GM12878 (cell line): ENCODE measurements at regions not wholly inside any gene's neighbourhood (a gene's known extent, or its start where the extent isn't known, plus 50 kb on each side); places are given as distances from the start of the nearest gene placed in this dataset.

Experiments
- ATAC-seq: fragments of 200-7000 bp; cut with Tn5 transposase; 3 replicates; pipeline ENCODE4 v1.9.1; 2020; ENCODE audit warnings: mild to moderate bottlenecking, moderate library complexity
- BruUV-seq: library from RNA; stranded (reverse); fragments of 400-500 nt; replicated peaks from 2 replicates; lab custom pipeline; 2021; lab: Mats Ljungman, UMichigan
- CTCF ChIA-PET: fragments of 300-600 bp; sonication (Branson Sonifier 250); formaldehyde crosslinking; extraction: SDS; loops from one replicate; lab custom pipeline; 2021; ENCODE audit warnings: inconsistent platforms; lab: Yijun Ruan, JAX
- POLR2A ChIA-PET: fragments of 350-600 bp; formaldehyde crosslinking; extraction: SDS; loops from one replicate; lab custom pipeline; 2021; ENCODE audit warnings: inconsistent platforms; lab: Charles Lee
- RAD21 ChIA-PET: fragments of 300-600 bp; sonication (Branson Sonifier 250); formaldehyde crosslinking; loops from one replicate; lab custom pipeline; 2023; ENCODE audit warnings: antibody characterized with exemption; ENCODE audit not compliant: unreplicated experiment; lab: Charles Lee
- SMC1A ChIA-PET: fragments of 300-600 bp; sonication (Branson Sonifier 250); formaldehyde crosslinking; loops from one replicate; lab custom pipeline; 2023; ENCODE audit not compliant: unreplicated experiment, uncharacterized antibody; lab: Charles Lee
- DNase-seq: peaks from one replicate; pipeline ENCODE4 v3.0.0-alpha.2; 2011; ENCODE audit warnings: low read depth, low spot score
- FAIRE-seq: peaks from 3 replicates; lab custom pipeline; 2011; peaks lifted over from hg19 to GRCh38; lab: Jason Lieb, UNC
- H2AFZ ChIP-seq: 2 replicates; pipeline ENCODE4 v1.6.0; 2011; ENCODE audit warnings: low read depth, low read length, control low read depth; ENCODE audit not compliant: control insufficient read depth
- H3K27ac ChIP-seq: 2 replicates; pipeline ENCODE4 v1.5.1; 2011; ENCODE audit warnings: control low read depth; ENCODE audit not compliant: control insufficient read depth, insufficient read depth
- H3K27me3 ChIP-seq, 2 experiments: replicated peaks in 1 of 2; 2 replicates each; pipeline versions ENCODE4 v1.6.0 to v1.6.1; 2011; ENCODE audit warnings: low read length in 1 of 2; ENCODE audit not compliant: control insufficient read depth in 2 of 2, insufficient read depth in 2 of 2
- H3K36me3 ChIP-seq, 2 experiments: 2 replicates each; pipeline ENCODE4 v1.5.1; 2011; ENCODE audit warnings: low read length in 1 of 2; ENCODE audit not compliant: control insufficient read depth in 2 of 2, insufficient read depth in 2 of 2
- H3K4me1 ChIP-seq: 2 replicates; pipeline ENCODE4 v1.6.1; 2011; ENCODE audit warnings: mild to moderate bottlenecking, low read length, moderate library complexity, mixed read lengths; ENCODE audit not compliant: control insufficient read depth, insufficient read depth
- H3K4me2 ChIP-seq: 2 replicates; pipeline ENCODE4 v1.6.0; 2011; ENCODE audit warnings: control low read depth; ENCODE audit not compliant: control insufficient read depth, insufficient read depth
- H3K4me3 ChIP-seq: fragments of 200-600 bp; sonication (generic); 2 replicates; pipeline ENCODE4 v1.5.1; 2016
- H3K79me2 ChIP-seq: 2 replicates; pipeline ENCODE4 v1.6.0; 2011; ENCODE audit warnings: low read length; ENCODE audit not compliant: control insufficient read depth, insufficient read depth
- H3K9ac ChIP-seq: 2 replicates; pipeline ENCODE4 v1.8.0; 2011; ENCODE audit warnings: low read length, control low read depth, mixed read lengths; ENCODE audit not compliant: control insufficient read depth, insufficient read depth
- H3K9me3 ChIP-seq: replicated peaks from 3 replicates; pipeline ENCODE4 v1.5.1; 2011; ENCODE audit warnings: mild to moderate bottlenecking, low read length; ENCODE audit not compliant: control insufficient read depth, insufficient read depth
- H4K20me1 ChIP-seq: 2 replicates; pipeline ENCODE4 v1.6.0; 2011; ENCODE audit not compliant: control insufficient read depth, insufficient read depth
- BCLAF1 ChIP-seq: fragments of 450-650 bp; IDR thresholded peaks from 2 replicates; pipeline ENCODE4 v1.6.1; 2017; ENCODE audit warnings: antibody characterized with exemption, mild to moderate bottlenecking, moderate library complexity
- FOS ChIP-seq: IDR thresholded peaks from 3 replicates; pipeline ENCODE4 v1.6.1; 2011; ENCODE audit warnings: borderline replicate concordance; ENCODE audit not compliant: insufficient read length; ENCODE audit errors: extremely low read depth
- PBX3 ChIP-seq: IDR thresholded peaks from 2 replicates; pipeline ENCODE4 v1.6.1; 2011; ENCODE audit warnings: mild to moderate bottlenecking, low read depth, low read length, moderate library complexity; ENCODE audit not compliant: insufficient replicate concordance
- RCOR1 ChIP-seq: conservative IDR thresholded peaks from 2 replicates; pipeline ENCODE4 v1.6.1; 2012; ENCODE audit warnings: low read depth, low read length, improper control_type of control experiment
- USF1 ChIP-seq: IDR thresholded peaks from 2 replicates; pipeline ENCODE4 v1.6.1; 2011; ENCODE audit warnings: borderline replicate concordance, low read depth, mild to moderate bottlenecking, moderate library complexity, mixed read lengths, low read length; ENCODE audit not compliant: insufficient read depth; ENCODE audit errors: extremely low read length
- WGBS: methylation state at CpG from one replicate; pipeline ENCODE4 v1.1.6; 2016; ENCODE audit warnings: low lambda C conversion rate; ENCODE audit not compliant: insufficient replicate concordance, insufficient coverage; ENCODE audit errors: missing lambda C conversion rate; 5-methylcytosine and 5-hydroxymethylcytosine counted together
- in situ Hi-C: fragments of 300-500 bp; cut with MboI; formaldehyde crosslinking; loops from 9 replicates; pipeline ENCODE4 v1.14.3; 2018; ENCODE audit warnings: mixed read lengths
- intact Hi-C: fragments of 100-400 bp; cut with micrococcal nuclease; formaldehyde crosslinking; loops from one replicate; pipeline ENCODE4 v1.14.2; 2022; ENCODE audit not compliant: unreplicated experiment

- RAD21 ChIA-PET: interaction anchor here (0.6 to 1.4 kb wide), 3 partner anchors 15 to 204 kb away, joined by 3 to 8 read pairs (median 4); no protein-coding TSS in a partner anchor
- no TSS peak for BruUV-seq
- no peaks in the 10 kb centered on the region for H3K79me2 ChIP-seq
- CTCF ChIA-PET: interaction anchor here (0.8 to 2.2 kb wide), 3 partner anchors 14 to 30 kb away, joined by 4 to 17 read pairs (median 4); no protein-coding TSS in a partner anchor
- WGBS: 63% methylated on average over 5 of the region's 5 CpGs
- POLR2A ChIA-PET: interaction anchor here (1.2 kb wide), 1 partner anchor 25 kb away, joined by 3 read pairs; no protein-coding TSS in a partner anchor
- SMC1A ChIA-PET: interaction anchor here (1.2 to 10.3 kb wide), 3 partner anchors 15 to 434 kb away, joined by 3 to 244 read pairs (median 5); no protein-coding TSS in a partner anchor
- no peak overlapping the region for H3K4me2 ChIP-seq
- H4K20me1 ChIP-seq: no peaks in the 10 kb centered on the region
- peaks cover 19% of the 10 kb centered on the region for H3K4me1 ChIP-seq
- H3K36me3 ChIP-seq: no peaks in the 10 kb centered on the region
- H2AFZ ChIP-seq: no peak overlapping the region
- no peaks in the 10 kb centered on the region for H3K9me3 ChIP-seq
- in situ Hi-C loops: no loop called here
- FAIRE-seq (no peak), DNase-seq (no peak), ATAC-seq (no peak)
- H3K4me3 ChIP-seq: no peak overlapping the region
- H3K27me3 ChIP-seq: no peaks in the 10 kb centered on the region
- TF ChIP-seq RCOR1 (no peak), FOS (no peak), PBX3 (no peak), BCLAF1 (no peak), USF1 (no peak)
- H3K27ac ChIP-seq: no peak overlapping the region
- no peak overlapping the region for H3K9ac ChIP-seq
- intact Hi-C loops: no loop called here
Measured at GRCh38 chr2:37847792-37848191, 77.3 kb upstream of the RMDN2 start.
